OCI-LY7 (cell line): ENCODE measurements at regions not wholly inside any gene's neighbourhood (a gene's known extent, or its start where the extent isn't known, plus 50 kb on each side); places are given as distances from the start of the nearest gene placed in this dataset.

ENCODE experiments used
- BruUV-seq: library from RNA; stranded (reverse); fragments of 400-500 nt; replicated peaks from 2 replicates; lab custom pipeline; 2021; lab: Mats Ljungman, UMichigan
- CTCF ChIA-PET: fragments of 300-600 bp; sonication (Branson Sonifier 250); formaldehyde crosslinking; loops from one replicate; lab custom pipeline; 2022; ENCODE audit warnings: antibody characterized with exemption; ENCODE audit not compliant: unreplicated experiment; lab: Charles Lee
- POLR2A ChIA-PET: fragments of 300-600 bp; sonication (Branson Sonifier 250); formaldehyde crosslinking; loops from one replicate; lab custom pipeline; 2022; ENCODE audit warnings: antibody characterized with exemption; lab: Charles Lee
- DNase-seq: peaks from one replicate; pipeline ENCODE4 v3.0.0-alpha.2; 2015; ENCODE audit warnings: low spot score
- H2AFZ ChIP-seq: fragments of 200-600 bp; sonication (generic), shearing (Covaris generic); 2 replicates; pipeline ENCODE4 v1.6.1; 2014; ENCODE audit warnings: mild to moderate bottlenecking, antibody characterized with exemption, low read length, moderate library complexity
- H3K27ac ChIP-seq: fragments of 200-600 bp; sonication (generic); 2 replicates; pipeline ENCODE4 v1.5.1; 2014; ENCODE audit warnings: mixed run types, low read depth, mild to moderate bottlenecking, moderate library complexity, low read length, inconsistent platforms; ENCODE audit not compliant: poor library complexity, severe bottlenecking
- H3K36me3 ChIP-seq: fragments of 200-600 bp; sonication (generic); 2 replicates; pipeline ENCODE4 v1.6.1; 2014; ENCODE audit warnings: mild to moderate bottlenecking, antibody characterized with exemption, low read length, moderate library complexity, mixed read lengths; ENCODE audit not compliant: insufficient read depth
- H3K4me1 ChIP-seq: fragments of 200-600 bp; sonication (generic); 2 replicates; pipeline ENCODE4 v1.5.1; 2014; ENCODE audit warnings: mild to moderate bottlenecking, low read length; ENCODE audit not compliant: insufficient read depth, poor library complexity, severe bottlenecking
- H3K4me2 ChIP-seq: fragments of 200-600 bp; sonication (generic); 2 replicates; pipeline ENCODE4 v1.6.1; 2014; ENCODE audit warnings: mild to moderate bottlenecking, low read length
- H3K4me3 ChIP-seq: fragments of 200-600 bp; sonication (generic); 2 replicates; pipeline ENCODE4 v1.5.1; 2014; ENCODE audit warnings: mild to moderate bottlenecking, low read depth, low read length; ENCODE audit not compliant: poor library complexity, severe bottlenecking
- H3K79me2 ChIP-seq: fragments of 200-600 bp; sonication (generic); 2 replicates; pipeline ENCODE4 v1.6.1; 2016; ENCODE audit warnings: low read depth, mild to moderate bottlenecking, low read length, moderate library complexity, mixed read lengths; ENCODE audit not compliant: insufficient read depth
- H3K9me2 ChIP-seq: fragments of 200-600 bp; sonication (generic); 2 replicates; pipeline ENCODE4 v1.6.1; 2016; ENCODE audit warnings: mild to moderate bottlenecking, low read length, mixed read lengths; ENCODE audit not compliant: insufficient read depth
- H3K9me3 ChIP-seq: fragments of 200-600 bp; sonication (generic); 2 replicates; pipeline ENCODE4 v1.6.1; 2014; ENCODE audit warnings: mild to moderate bottlenecking, mixed run types, low read length, mixed read lengths
- H4K20me1 ChIP-seq: fragments of 200-600 bp; sonication (generic); 2 replicates; pipeline ENCODE4 v1.6.1; 2014; ENCODE audit warnings: mild to moderate bottlenecking, antibody characterized with exemption, low read length, moderate library complexity, mixed read lengths; ENCODE audit not compliant: insufficient read depth
- EZH2phosphoT487 ChIP-seq: fragments of 200-600 bp; sonication (generic); IDR thresholded peaks from 2 replicates; pipeline ENCODE4 v1.6.1; 2018; ENCODE audit warnings: low read depth, borderline replicate concordance, mild to moderate bottlenecking, mixed run types, antibody characterized with exemption, low read length, moderate library complexity, mixed read lengths
- intact Hi-C: fragments of 100-400 bp; cut with micrococcal nuclease; formaldehyde crosslinking; loops from one replicate; pipeline ENCODE4 v1.10.0; 2022; ENCODE audit not compliant: unreplicated experiment
- TF ChIP-seq, protein P1 (sequence below): fragments of 200-600 bp; sonication (generic); conservative IDR thresholded peaks from 2 replicates; pipeline ENCODE4 v1.5.1; 2014; ENCODE audit warnings: mild to moderate bottlenecking, antibody characterized with exemption, low read length, moderate library complexity, mixed read lengths

DNA sequence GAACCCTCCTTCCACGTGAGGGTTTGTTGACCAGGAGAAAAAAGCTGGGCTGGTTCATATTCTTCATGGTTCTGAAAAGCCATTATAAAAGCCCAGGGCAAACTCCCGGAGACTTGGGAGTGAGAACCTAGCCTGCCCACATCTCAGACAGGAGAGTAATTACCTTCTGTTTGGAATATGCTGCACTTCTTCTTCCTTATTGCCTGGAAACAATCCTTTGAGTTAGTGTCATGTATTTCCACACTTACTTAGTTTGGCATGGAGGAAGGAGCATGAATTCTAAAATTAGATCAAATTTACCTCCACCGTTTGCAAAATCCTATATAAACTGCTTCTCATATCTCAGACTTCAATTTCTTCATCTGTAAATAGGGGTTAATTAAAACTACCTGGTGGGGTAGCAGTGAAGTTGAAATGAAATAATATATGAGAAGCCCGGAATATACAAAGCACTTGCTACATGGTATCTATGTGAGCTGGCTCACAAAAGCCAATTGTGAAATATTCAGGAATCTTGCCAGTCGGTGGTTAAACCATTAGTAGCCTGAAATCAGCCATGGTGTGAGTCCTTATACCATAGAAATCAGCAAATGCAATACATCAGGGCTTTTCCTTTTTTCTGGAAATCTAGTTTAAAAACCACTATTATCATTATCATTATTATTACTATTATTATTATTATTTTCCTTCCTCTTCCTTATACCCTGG, 140.0 kb upstream of the RAD23B start:
- DNase-seq: no peak
- no peak overlapping the region for H2AFZ ChIP-seq
- no peaks in the 10 kb centered on the region for H3K36me3 ChIP-seq
- no peak overlapping the region for H3K4me3 ChIP-seq
- no peaks in the 10 kb centered on the region for H3K9me3 ChIP-seq
- no peak overlapping the region for H3K27ac ChIP-seq
- no peaks in the 10 kb centered on the region for H3K79me2 ChIP-seq
- intact Hi-C loops: loop anchor here (10.0 kb wide), 1 partner anchor 168 kb away; no protein-coding TSS in a partner anchor
- H3K9me2 ChIP-seq: no peaks in the 10 kb centered on the region
- no TSS peak for BruUV-seq
- H4K20me1 ChIP-seq: no peaks in the 10 kb centered on the region
- ChIA-PET CTCF (no interaction called here), POLR2A (no interaction called here)
- no peak overlapping the region for H3K4me2 ChIP-seq
- TF ChIP-seq, protein P1, sequence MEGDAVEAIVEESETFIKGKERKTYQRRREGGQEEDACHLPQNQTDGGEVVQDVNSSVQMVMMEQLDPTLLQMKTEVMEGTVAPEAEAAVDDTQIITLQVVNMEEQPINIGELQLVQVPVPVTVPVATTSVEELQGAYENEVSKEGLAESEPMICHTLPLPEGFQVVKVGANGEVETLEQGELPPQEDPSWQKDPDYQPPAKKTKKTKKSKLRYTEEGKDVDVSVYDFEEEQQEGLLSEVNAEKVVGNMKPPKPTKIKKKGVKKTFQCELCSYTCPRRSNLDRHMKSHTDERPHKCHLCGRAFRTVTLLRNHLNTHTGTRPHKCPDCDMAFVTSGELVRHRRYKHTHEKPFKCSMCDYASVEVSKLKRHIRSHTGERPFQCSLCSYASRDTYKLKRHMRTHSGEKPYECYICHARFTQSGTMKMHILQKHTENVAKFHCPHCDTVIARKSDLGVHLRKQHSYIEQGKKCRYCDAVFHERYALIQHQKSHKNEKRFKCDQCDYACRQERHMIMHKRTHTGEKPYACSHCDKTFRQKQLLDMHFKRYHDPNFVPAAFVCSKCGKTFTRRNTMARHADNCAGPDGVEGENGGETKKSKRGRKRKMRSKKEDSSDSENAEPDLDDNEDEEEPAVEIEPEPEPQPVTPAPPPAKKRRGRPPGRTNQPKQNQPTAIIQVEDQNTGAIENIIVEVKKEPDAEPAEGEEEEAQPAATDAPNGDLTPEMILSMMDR: no peak
- no peak for TF ChIP-seq EZH2phosphoT487
- H3K4me1 ChIP-seq: no peaks in the 10 kb centered on the region

DNA sequence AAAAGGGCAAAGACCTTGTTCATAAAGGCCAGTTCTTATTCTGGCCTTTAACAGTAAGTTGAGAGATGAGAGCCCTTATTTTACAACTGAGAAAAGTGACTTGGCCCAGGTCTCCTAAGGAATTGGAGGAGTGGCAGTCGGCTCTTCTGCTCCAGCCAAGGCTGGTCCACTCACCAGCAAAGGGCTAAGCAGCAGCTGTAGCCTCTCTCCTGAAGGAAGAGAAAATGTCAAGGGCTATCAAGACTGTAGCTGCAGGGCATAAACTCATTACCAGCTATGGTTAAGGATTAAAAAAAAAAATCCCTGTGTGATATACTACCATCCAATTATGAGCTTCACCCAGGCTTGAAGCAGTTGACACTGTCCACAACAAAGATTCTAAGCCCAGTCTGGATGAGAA, 138.6 kb upstream of the RAD23B start:
- Histone ChIP-seq H3K4me2 (no peak overlapping the region), H4K20me1 (no peaks in the 10 kb centered on the region), H2AFZ (no peak overlapping the region), H3K27ac (no peak overlapping the region), H3K4me3 (no peak overlapping the region), H3K9me2 (no peaks in the 10 kb centered on the region), H3K79me2 (no peaks in the 10 kb centered on the region), H3K9me3 (no peaks in the 10 kb centered on the region), H3K4me1 (no peaks in the 10 kb centered on the region), H3K36me3 (no peaks in the 10 kb centered on the region)
- no TSS peak for BruUV-seq
- ChIA-PET POLR2A (interaction anchor here (1.2 kb wide), 1 partner anchor 27 kb away, joined by 3 read pairs; no protein-coding TSS in a partner anchor), CTCF (no interaction called here)
- DNase-seq: no peak
- intact Hi-C loops: loop anchor here (10.0 kb wide), 1 partner anchor 170 kb away; no protein-coding TSS in a partner anchor
- TF ChIP-seq EZH2phosphoT487: no peak
- TF ChIP-seq, protein P1: no peak

- TF ChIP-seq, protein P1: no peak
- TF ChIP-seq EZH2phosphoT487: no peak
- Histone ChIP-seq H3K4me2 (no peak overlapping the region), H3K9me2 (no peaks in the 10 kb centered on the region), H2AFZ (no peak overlapping the region), H3K36me3 (no peaks in the 10 kb centered on the region), H3K79me2 (no peaks in the 10 kb centered on the region), H3K4me3 (no peak overlapping the region), H4K20me1 (no peaks in the 10 kb centered on the region), H3K9me3 (no peaks in the 10 kb centered on the region), H3K27ac (no peak overlapping the region), H3K4me1 (no peaks in the 10 kb centered on the region)
- CTCF ChIA-PET: no interaction called here
- intact Hi-C loops: loop anchor here (10.0 kb wide), 1 partner anchor 172 kb away; no protein-coding TSS in a partner anchor
- POLR2A ChIA-PET: interaction anchor here (1.2 kb wide), 1 partner anchor 30 kb away, joined by 3 read pairs; no protein-coding TSS in a partner anchor
- BruUV-seq: no TSS peak
- DNase-seq: no peak
Observed at GRCh38 chr9:107147134-107147533, 135.9 kb upstream of the RAD23B start.
